VCaP (cell line): ENCODE measurements at regions not wholly inside any gene's neighbourhood (a gene's known extent, or its start where the extent isn't known, plus 50 kb on each side); places are given as distances from the start of the nearest gene placed in this dataset.

Experiments
- H3K27ac ChIP-seq: fragments of 450-650 bp; 2 replicates; pipeline ENCODE4 v1.5.1; 2017
- TF ChIP-seq, protein P1 (sequence below): fragments of 450-650 bp; conservative IDR thresholded peaks from 2 replicates; pipeline ENCODE4 v1.5.1; 2017; ENCODE audit warnings: mild to moderate bottlenecking, moderate library complexity

DNA sequence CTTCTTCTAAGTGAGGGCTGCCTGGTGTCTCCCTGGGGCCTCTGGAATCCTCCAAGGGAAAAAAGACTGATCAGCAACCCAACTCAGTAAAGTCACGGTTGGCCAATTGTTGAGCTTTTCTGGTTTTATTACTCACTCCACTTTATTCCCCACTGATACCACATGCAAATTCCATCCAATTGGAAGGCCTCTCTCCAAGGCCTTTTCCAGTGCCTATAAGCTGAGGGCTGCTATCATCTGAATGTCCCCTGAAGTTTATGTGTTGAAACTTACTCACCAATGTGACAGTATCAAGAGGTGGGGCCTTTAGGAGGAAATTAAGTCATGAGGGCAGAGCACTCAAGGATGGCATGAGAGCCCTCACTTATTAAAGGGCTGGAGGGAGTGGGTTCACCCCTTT lies 463.3 kb downstream of the BUD13 start:
- TF ChIP-seq, protein P1, sequence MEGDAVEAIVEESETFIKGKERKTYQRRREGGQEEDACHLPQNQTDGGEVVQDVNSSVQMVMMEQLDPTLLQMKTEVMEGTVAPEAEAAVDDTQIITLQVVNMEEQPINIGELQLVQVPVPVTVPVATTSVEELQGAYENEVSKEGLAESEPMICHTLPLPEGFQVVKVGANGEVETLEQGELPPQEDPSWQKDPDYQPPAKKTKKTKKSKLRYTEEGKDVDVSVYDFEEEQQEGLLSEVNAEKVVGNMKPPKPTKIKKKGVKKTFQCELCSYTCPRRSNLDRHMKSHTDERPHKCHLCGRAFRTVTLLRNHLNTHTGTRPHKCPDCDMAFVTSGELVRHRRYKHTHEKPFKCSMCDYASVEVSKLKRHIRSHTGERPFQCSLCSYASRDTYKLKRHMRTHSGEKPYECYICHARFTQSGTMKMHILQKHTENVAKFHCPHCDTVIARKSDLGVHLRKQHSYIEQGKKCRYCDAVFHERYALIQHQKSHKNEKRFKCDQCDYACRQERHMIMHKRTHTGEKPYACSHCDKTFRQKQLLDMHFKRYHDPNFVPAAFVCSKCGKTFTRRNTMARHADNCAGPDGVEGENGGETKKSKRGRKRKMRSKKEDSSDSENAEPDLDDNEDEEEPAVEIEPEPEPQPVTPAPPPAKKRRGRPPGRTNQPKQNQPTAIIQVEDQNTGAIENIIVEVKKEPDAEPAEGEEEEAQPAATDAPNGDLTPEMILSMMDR: no peak
- H3K27ac ChIP-seq: no peak overlapping the region

DNA sequence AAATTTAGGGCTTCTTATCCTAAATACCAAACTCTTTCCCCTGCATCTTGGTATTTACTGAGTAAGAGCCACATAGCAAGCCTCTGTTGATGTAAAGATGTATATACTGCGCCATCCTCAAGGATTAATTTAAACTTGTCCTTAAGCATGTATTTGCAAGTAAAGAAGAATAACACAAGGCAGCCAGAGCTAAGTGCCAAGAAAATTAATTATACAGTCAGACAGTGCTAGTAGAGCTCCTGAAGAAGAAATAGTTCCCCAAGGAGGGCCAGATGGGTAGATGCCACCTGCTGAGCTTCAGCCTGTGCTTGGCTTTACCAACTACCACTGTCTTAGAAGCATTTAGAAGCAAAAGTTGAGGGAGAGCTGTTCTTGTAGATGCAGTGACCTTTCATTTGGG lies 470.0 kb downstream of the BUD13 start:
- H3K27ac ChIP-seq: no peak overlapping the region
- TF ChIP-seq, protein P1: no peak

DNA sequence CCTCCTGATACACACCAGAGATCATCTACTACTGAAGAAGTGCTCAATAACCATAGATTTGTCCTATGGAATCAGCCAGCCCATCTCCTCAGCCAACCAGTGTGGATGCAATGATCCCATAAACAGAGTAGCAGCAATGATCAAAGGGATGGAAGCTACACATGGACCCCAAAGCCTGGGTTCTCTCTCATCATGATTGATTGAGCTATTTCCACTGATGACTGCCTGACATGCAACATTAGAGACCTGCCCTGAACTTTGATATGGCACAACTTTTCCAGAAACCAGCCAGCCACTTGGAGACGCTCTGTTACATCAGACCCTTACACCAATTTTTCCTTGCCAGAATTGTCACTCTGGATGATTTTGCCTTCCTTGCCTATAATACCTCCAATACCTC lies 471.6 kb downstream of the BUD13 start:
- TF ChIP-seq, protein P1: no peak
- no peak overlapping the region for H3K27ac ChIP-seq

DNA sequence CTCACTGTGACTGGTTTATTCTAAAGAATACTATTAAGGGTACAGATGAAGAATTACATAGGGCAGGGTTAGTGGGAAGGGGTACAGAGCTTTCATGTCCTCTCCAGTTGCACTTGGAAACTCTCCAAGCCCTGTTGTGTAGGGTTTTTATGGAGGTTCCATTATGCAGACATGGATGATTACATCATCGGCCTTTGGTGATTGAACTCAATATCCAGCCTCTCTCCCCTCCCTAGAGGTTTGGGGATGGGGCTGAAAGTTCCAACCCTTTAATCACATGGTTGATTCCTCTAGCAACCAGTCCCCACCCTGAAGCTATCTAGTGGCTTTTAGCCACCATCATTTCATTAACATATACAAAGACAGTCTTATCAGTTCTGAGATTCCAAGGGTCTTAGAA lies 472.6 kb downstream of the BUD13 start:
- TF ChIP-seq, protein P1: no peak
- no peak overlapping the region for H3K27ac ChIP-seq

DNA sequence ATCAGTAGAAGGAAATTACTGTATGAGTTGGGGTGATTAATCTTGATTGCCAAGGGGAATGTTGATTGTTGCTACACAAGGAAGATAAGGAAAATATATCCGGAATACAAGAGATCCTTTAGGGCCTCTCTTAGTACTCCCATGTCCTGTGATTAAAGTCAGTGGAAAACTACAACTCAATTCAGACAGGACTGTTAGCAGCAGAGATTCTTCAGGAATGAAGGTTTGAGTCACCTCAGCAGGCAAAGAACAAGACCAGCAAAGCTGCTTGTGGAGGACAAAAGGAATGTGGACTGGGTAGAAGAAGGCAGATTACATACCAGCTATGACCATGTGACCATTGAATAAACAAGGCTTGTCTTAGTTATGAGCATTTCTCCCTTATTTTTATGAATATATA lies 478.2 kb downstream of the BUD13 start:
- TF ChIP-seq, protein P1: no peak
- H3K27ac ChIP-seq: no peak overlapping the region

DNA sequence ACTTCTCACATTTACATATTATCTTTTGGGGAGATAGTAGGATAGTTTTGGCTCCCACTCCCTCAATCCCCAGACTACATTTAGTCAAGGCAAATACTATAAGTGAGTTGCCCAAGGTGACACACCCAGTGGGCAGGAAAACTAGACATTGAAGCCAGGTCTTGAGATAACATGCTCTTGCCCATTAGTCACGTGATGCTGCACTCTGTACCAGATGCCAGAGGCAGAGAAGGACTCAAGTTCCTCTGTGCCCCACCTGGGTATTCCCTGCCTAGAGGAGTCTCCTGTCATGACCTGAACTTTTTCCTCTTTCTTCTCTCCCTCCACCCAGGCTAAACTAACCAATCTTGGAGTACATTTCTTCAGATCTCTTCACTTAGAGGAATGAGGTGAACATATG lies 484.9 kb downstream of the BUD13 start:
- TF ChIP-seq, protein P1: no peak
- H3K27ac ChIP-seq: no peak overlapping the region

DNA sequence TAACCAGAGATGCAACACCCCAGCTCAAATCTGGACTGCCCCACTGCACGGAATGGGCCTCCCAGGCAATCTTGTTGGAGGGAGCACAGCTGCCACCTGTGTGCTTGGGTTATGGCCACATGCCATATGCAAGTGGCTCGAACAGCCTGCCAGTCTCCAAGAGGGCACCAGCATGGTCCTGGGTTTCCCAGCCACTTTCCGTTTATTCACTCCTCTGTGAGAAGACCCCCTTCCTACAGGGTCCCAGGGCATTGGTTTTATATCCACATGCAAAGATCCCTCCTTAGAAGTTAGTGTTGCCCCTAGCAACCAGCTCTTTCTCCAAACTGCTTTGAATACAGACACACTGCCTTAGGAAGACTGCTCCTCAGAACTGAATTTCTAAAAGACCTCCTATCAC lies 487.8 kb downstream of the BUD13 start:
- no peak overlapping the region for H3K27ac ChIP-seq
- TF ChIP-seq, protein P1: no peak

DNA sequence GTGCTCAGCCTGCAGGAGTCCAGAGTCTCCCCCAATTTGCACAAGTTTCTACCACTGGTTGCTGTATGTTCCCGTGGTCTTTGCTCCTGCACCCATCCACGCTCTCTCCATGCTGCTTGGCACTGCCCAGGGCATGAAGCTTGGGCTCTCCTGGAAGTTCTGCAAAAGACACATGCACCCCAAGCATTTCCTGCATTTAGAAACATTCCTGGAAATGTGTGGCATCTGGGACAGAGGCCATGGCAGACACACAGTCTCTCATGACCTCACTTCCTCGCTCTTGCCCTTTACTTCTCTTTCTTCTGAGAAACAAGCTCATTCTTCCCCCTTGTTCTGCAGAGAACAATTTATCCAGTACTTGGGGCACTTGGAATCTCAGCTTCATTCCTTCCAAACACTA lies 489.5 kb downstream of the BUD13 start:
- TF ChIP-seq, protein P1: no peak
- H3K27ac ChIP-seq: no peak overlapping the region
